Astrocyte (in vitro differentiated cells and primary cell): ENCODE measurements at regions not wholly inside any gene's neighbourhood (a gene's known extent, or its start where the extent isn't known, plus 50 kb on each side); places are given as distances from the start of the nearest gene placed in this dataset.

Source experiments
- EZH2 ChIP-seq: IDR thresholded peaks from 2 replicates; pipeline ENCODE4 v1.6.1; 2012; ENCODE audit warnings: mild to moderate bottlenecking, low read length, inconsistent platforms; ENCODE audit not compliant: insufficient read depth
- TF ChIP-seq, protein P1 (sequence below): IDR thresholded peaks from 2 replicates; pipeline ENCODE4 v1.5.1; 2011; ENCODE audit warnings: low read depth, mild to moderate bottlenecking, inconsistent platforms, low read length, moderate library complexity; ENCODE audit not compliant: insufficient read depth

DNA sequence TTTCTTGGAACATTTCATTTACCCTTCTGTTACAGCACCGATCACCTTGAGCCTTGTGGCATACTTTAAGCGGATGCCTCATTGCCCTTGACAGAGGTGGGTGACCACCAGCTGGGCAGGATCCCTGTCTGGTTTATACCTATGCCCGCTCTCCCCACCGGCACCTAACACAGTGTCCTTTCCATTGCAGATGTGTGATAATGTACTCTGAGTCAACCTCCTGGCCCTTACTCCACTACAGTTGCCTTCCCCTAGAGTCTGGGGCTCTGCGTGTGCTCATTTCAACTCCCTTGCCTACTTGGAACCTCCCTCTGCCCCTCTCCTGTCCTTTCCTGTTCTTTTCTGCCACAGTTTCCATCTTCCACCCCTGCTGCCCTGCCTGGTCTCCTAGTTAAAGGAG lies 60.2 kb upstream of the MED13 start:
- TF ChIP-seq, protein P1, sequence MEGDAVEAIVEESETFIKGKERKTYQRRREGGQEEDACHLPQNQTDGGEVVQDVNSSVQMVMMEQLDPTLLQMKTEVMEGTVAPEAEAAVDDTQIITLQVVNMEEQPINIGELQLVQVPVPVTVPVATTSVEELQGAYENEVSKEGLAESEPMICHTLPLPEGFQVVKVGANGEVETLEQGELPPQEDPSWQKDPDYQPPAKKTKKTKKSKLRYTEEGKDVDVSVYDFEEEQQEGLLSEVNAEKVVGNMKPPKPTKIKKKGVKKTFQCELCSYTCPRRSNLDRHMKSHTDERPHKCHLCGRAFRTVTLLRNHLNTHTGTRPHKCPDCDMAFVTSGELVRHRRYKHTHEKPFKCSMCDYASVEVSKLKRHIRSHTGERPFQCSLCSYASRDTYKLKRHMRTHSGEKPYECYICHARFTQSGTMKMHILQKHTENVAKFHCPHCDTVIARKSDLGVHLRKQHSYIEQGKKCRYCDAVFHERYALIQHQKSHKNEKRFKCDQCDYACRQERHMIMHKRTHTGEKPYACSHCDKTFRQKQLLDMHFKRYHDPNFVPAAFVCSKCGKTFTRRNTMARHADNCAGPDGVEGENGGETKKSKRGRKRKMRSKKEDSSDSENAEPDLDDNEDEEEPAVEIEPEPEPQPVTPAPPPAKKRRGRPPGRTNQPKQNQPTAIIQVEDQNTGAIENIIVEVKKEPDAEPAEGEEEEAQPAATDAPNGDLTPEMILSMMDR: no peak
- no peak for TF ChIP-seq EZH2
